ENCODE measurements at regions not wholly inside any gene's neighbourhood (a gene's known extent, or its start where the extent isn't known, plus 50 kb on each side); places are given as distances from the start of the nearest gene placed in this dataset.

- no peak for TF ChIP-seq CTCF (conservative IDR thresholded peaks at IDR 0.05 in 1 of 2, IDR thresholded peaks at IDR 0.05 in 1 of 2; ENCODE audit: extremely low read depth in 1 of 2, insufficient read depth in 1 of 2, low read depth in 1 of 2, low read length in 2 of 2)
- no peak for TF ChIP-seq EZH2 (IDR thresholded peaks at IDR 0.05; ENCODE audit: borderline replicate concordance, low read length)
These were observed 376.4 kb upstream of the KAZN start for GRCh38 chr1:14222086-14222485.

All from mammary epithelial cell (primary cell).